ENCODE measurements at regions not wholly inside any gene's neighbourhood (a gene's known extent, or its start where the extent isn't known, plus 50 kb on each side); places are given as distances from the start of the nearest gene placed in this dataset.

DNA sequence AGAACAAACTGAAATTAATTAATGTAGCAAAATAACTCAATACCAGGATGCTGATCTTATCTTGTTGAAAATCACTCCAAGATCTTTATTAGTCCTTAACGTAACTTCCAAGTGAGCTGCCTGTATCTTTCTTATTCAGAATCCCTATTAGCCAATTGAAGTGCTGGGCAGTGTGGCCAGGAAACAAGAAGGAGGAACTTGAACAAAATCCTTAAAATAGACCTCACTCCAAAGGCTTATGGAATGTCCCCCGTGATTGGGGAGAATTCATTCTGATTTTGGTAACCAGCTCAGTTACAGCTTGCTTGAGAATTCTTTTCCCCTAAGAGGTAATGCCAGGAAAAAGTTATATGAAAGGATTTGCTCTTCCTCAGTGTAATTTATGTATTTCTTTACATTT, 171.0 kb downstream of the DEPDC1B start:
- Histone ChIP-seq H2AFZ (ENCODE audit: low read length) (no peak overlapping the region), H3K36me3 (replicated peaks in 1 of 2; ENCODE audit: control insufficient read depth in 1 of 2, insufficient read depth in 2 of 2, low read length in 2 of 2) (no peaks in the 10 kb centered on the region), H3K9ac (ENCODE audit: insufficient read depth, low read depth, low read length) (no peak overlapping the region), H3K4me1 (ENCODE audit: insufficient read depth, low read length) (peaks cover 18% of the 10 kb centered on the region), H3K79me2 (ENCODE audit: insufficient read depth, low read length) (no peaks in the 10 kb centered on the region), H3K4me3 (replicated peaks in 1 of 3; ENCODE audit: insufficient read depth in 1 of 3, low read depth in 2 of 3, low read length in 3 of 3) (no peak overlapping the region), H3K27me3 (ENCODE audit: control insufficient read depth in 1 of 2, insufficient read depth in 2 of 2, low read length in 2 of 2) (no peaks in the 10 kb centered on the region), H3K9me3 (ENCODE audit: low read length) (peaks cover 3% of the 10 kb centered on the region; the same call in 1 of the 2 replicates), H4K20me1 (ENCODE audit: insufficient read depth, low read length) (no peaks in the 10 kb centered on the region), H3K27ac (ENCODE audit: extremely low read length, insufficient read depth, low read length) (no peak overlapping the region), H3K4me2 (ENCODE audit: low read depth, low read length) (no peak overlapping the region)
- no peak for ATAC-seq
- 53% methylated on average over 2 of the region's 2 CpGs for WGBS (ENCODE audit: low lambda C conversion rate)
- FAIRE-seq = no peak
- intact Hi-C loops (cut with micrococcal nuclease; ENCODE audit: unreplicated experiment) = no loop called here
- no TSS peak for BruUV-seq (replicated peaks)
- DNase-seq (ENCODE audit: low spot score) = no peak
- ChIA-PET POLR2A (no interaction called here), CTCF (ENCODE audit: low intra/inter-chr PET ratio, low total read pairs) (no interaction called here)
- in situ Hi-C loops (cut with HindIII; ENCODE audit: extremely low pct_ligation_motif_present, low pct_unique_long_range_greater_than_20kb) = no loop called here
- TF ChIP-seq, protein P1, sequence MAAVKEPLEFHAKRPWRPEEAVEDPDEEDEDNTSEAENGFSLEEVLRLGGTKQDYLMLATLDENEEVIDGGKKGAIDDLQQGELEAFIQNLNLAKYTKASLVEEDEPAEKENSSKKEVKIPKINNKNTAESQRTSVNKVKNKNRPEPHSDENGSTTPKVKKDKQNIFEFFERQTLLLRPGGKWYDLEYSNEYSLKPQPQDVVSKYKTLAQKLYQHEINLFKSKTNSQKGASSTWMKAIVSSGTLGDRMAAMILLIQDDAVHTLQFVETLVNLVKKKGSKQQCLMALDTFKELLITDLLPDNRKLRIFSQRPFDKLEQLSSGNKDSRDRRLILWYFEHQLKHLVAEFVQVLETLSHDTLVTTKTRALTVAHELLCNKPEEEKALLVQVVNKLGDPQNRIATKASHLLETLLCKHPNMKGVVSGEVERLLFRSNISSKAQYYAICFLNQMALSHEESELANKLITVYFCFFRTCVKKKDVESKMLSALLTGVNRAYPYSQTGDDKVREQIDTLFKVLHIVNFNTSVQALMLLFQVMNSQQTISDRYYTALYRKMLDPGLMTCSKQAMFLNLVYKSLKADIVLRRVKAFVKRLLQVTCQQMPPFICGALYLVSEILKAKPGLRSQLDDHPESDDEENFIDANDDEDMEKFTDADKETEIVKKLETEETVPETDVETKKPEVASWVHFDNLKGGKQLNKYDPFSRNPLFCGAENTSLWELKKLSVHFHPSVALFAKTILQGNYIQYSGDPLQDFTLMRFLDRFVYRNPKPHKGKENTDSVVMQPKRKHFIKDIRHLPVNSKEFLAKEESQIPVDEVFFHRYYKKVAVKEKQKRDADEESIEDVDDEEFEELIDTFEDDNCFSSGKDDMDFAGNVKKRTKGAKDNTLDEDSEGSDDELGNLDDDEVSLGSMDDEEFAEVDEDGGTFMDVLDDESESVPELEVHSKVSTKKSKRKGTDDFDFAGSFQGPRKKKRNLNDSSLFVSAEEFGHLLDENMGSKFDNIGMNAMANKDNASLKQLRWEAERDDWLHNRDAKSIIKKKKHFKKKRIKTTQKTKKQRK (IDR thresholded peaks at IDR 0.05; ENCODE audit: low read length) = no peak
- no peak for TF ChIP-seq CCAR2 (optimal IDR thresholded peaks at IDR 0.05; ENCODE audit: low read depth, low read length)
- TF ChIP-seq, protein P2, sequence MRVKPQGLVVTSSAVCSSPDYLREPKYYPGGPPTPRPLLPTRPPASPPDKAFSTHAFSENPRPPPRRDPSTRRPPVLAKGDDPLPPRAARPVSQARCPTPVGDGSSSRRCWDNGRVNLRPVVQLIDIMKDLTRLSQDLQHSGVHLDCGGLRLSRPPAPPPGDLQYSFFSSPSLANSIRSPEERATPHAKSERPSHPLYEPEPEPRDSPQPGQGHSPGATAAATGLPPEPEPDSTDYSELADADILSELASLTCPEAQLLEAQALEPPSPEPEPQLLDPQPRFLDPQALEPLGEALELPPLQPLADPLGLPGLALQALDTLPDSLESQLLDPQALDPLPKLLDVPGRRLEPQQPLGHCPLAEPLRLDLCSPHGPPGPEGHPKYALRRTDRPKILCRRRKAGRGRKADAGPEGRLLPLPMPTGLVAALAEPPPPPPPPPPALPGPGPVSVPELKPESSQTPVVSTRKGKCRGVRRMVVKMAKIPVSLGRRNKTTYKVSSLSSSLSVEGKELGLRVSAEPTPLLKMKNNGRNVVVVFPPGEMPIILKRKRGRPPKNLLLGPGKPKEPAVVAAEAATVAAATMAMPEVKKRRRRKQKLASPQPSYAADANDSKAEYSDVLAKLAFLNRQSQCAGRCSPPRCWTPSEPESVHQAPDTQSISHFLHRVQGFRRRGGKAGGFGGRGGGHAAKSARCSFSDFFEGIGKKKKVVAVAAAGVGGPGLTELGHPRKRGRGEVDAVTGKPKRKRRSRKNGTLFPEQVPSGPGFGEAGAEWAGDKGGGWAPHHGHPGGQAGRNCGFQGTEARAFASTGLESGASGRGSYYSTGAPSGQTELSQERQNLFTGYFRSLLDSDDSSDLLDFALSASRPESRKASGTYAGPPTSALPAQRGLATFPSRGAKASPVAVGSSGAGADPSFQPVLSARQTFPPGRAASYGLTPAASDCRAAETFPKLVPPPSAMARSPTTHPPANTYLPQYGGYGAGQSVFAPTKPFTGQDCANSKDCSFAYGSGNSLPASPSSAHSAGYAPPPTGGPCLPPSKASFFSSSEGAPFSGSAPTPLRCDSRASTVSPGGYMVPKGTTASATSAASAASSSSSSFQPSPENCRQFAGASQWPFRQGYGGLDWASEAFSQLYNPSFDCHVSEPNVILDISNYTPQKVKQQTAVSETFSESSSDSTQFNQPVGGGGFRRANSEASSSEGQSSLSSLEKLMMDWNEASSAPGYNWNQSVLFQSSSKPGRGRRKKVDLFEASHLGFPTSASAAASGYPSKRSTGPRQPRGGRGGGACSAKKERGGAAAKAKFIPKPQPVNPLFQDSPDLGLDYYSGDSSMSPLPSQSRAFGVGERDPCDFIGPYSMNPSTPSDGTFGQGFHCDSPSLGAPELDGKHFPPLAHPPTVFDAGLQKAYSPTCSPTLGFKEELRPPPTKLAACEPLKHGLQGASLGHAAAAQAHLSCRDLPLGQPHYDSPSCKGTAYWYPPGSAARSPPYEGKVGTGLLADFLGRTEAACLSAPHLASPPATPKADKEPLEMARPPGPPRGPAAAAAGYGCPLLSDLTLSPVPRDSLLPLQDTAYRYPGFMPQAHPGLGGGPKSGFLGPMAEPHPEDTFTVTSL (CRISPR knock-in tag; IDR thresholded peaks at IDR 0.05; ENCODE audit: borderline replicate concordance) = no peak
- no peak for TF ChIP-seq ADNP (CRISPR knock-in tag; IDR thresholded peaks at IDR 0.05)
- TF ChIP-seq PRMT3 (CRISPR knock-in tag; IDR thresholded peaks at IDR 0.05; ENCODE audit: borderline replicate concordance, low read depth) = no peak
- no peak for TF ChIP-seq ZNF354B (CRISPR knock-in tag; IDR thresholded peaks at IDR 0.05)
- TF ChIP-seq THYN1 (CRISPR knock-in tag; IDR thresholded peaks at IDR 0.05; ENCODE audit: borderline replicate concordance, low read depth) = no peak
- TF ChIP-seq ZNF430 (CRISPR knock-in tag; IDR thresholded peaks at IDR 0.05) = no peak
- TF ChIP-seq, protein P3, sequence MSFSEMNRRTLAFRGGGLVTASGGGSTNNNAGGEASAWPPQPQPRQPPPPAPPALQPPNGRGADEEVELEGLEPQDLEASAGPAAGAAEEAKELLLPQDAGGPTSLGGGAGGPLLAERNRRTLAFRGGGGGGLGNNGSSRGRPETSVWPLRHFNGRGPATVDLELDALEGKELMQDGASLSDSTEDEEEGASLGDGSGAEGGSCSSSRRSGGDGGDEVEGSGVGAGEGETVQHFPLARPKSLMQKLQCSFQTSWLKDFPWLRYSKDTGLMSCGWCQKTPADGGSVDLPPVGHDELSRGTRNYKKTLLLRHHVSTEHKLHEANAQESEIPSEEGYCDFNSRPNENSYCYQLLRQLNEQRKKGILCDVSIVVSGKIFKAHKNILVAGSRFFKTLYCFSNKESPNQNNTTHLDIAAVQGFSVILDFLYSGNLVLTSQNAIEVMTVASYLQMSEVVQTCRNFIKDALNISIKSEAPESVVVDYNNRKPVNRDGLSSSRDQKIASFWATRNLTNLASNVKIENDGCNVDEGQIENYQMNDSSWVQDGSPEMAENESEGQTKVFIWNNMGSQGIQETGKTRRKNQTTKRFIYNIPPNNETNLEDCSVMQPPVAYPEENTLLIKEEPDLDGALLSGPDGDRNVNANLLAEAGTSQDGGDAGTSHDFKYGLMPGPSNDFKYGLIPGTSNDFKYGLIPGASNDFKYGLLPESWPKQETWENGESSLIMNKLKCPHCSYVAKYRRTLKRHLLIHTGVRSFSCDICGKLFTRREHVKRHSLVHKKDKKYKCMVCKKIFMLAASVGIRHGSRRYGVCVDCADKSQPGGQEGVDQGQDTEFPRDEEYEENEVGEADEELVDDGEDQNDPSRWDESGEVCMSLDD (CRISPR knock-in tag; IDR thresholded peaks at IDR 0.05; ENCODE audit: borderline replicate concordance) = no peak
- no peak for TF ChIP-seq PHB2 (IDR thresholded peaks at IDR 0.05; ENCODE audit: partially characterized antibody)
- TF ChIP-seq ZNF496 (CRISPR knock-in tag; IDR thresholded peaks at IDR 0.05; ENCODE audit: insufficient replicate concordance) = no peak
- TF ChIP-seq TP53 (CRISPR knock-in tag; conservative IDR thresholded peaks at IDR 0.05) = no peak
- TF ChIP-seq HNRNPLL (IDR thresholded peaks at IDR 0.05; ENCODE audit: low read depth, low read length, poor library complexity, severe bottlenecking) = no peak
